GM23338 (cell line): ENCODE measurements at regions not wholly inside any gene's neighbourhood (a gene's known extent, or its start where the extent isn't known, plus 50 kb on each side); places are given as distances from the start of the nearest gene placed in this dataset.

ENCODE experiments used
- EZH2phosphoT487 ChIP-seq: fragments of 200-600 bp; sonication (generic); IDR thresholded peaks from one replicate; pipeline ENCODE4 v1.8.1; 2018; ENCODE audit warnings: antibody characterized with exemption; ENCODE audit not compliant: unreplicated experiment
- STAT1 ChIP-seq: IDR thresholded peaks from one replicate; pipeline ENCODE4 v1.6.1; 2016; ENCODE audit warnings: antibody characterized with exemption; ENCODE audit not compliant: unreplicated experiment
- TF ChIP-seq, protein P1 (sequence below), 2 experiments: fragments of 200-600 bp in 1 of 2; sonication (generic) in 1 of 2; conservative IDR thresholded peaks; 2 replicates each; pipeline versions ENCODE4 v1.5.1 to v1.6.1; 2016 to 2017; ENCODE audit warnings: antibody characterized with exemption in 2 of 2, low read depth in 2 of 2, mild to moderate bottlenecking in 2 of 2, moderate library complexity in 1 of 2
- TF ChIP-seq, protein P2 (sequence below): IDR thresholded peaks from one replicate; pipeline ENCODE4 v1.6.1; 2018; ENCODE audit warnings: antibody characterized with exemption; ENCODE audit not compliant: unreplicated experiment

DNA sequence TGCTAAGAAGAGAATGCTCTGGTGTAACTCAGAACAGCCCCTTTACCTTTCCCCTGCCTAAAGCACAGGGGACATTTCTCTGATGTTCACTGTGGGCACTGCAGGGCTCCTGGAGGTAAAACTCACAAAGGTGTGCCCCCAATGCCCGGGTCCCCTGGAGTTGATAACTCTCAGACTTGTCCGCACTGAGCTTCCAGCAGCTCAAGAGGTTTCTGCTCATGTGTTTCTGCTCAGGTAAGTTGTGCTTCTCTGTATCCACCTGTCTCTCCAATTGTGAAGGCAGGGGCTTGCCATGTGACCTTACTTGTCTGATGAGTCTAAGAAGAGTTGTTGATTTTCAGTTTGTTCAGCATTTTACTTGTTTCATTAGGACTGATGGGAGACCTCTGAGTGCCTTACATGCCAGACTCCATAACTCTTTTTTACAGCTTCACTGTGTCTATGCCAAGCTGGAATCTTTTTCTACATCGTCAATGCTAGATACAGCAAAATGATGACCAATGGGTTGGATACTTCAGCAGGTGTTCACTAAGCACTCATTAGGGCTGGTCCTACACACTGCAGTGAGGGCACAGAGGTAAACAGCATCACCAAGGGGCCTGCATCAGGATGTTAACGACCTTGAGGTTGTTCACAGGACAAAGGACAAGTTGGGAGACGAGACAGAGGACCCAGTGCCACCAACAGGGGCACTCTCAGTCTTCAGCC lies 56.4 kb downstream of the MRPL36 start:
- TF ChIP-seq, protein P1, sequence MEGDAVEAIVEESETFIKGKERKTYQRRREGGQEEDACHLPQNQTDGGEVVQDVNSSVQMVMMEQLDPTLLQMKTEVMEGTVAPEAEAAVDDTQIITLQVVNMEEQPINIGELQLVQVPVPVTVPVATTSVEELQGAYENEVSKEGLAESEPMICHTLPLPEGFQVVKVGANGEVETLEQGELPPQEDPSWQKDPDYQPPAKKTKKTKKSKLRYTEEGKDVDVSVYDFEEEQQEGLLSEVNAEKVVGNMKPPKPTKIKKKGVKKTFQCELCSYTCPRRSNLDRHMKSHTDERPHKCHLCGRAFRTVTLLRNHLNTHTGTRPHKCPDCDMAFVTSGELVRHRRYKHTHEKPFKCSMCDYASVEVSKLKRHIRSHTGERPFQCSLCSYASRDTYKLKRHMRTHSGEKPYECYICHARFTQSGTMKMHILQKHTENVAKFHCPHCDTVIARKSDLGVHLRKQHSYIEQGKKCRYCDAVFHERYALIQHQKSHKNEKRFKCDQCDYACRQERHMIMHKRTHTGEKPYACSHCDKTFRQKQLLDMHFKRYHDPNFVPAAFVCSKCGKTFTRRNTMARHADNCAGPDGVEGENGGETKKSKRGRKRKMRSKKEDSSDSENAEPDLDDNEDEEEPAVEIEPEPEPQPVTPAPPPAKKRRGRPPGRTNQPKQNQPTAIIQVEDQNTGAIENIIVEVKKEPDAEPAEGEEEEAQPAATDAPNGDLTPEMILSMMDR (conservative IDR thresholded peaks at IDR 0.05; ENCODE audit: low read depth in 2 of 2): no peak
- TF ChIP-seq STAT1 (no peak), EZH2phosphoT487 (no peak)
- TF ChIP-seq, protein P2, sequence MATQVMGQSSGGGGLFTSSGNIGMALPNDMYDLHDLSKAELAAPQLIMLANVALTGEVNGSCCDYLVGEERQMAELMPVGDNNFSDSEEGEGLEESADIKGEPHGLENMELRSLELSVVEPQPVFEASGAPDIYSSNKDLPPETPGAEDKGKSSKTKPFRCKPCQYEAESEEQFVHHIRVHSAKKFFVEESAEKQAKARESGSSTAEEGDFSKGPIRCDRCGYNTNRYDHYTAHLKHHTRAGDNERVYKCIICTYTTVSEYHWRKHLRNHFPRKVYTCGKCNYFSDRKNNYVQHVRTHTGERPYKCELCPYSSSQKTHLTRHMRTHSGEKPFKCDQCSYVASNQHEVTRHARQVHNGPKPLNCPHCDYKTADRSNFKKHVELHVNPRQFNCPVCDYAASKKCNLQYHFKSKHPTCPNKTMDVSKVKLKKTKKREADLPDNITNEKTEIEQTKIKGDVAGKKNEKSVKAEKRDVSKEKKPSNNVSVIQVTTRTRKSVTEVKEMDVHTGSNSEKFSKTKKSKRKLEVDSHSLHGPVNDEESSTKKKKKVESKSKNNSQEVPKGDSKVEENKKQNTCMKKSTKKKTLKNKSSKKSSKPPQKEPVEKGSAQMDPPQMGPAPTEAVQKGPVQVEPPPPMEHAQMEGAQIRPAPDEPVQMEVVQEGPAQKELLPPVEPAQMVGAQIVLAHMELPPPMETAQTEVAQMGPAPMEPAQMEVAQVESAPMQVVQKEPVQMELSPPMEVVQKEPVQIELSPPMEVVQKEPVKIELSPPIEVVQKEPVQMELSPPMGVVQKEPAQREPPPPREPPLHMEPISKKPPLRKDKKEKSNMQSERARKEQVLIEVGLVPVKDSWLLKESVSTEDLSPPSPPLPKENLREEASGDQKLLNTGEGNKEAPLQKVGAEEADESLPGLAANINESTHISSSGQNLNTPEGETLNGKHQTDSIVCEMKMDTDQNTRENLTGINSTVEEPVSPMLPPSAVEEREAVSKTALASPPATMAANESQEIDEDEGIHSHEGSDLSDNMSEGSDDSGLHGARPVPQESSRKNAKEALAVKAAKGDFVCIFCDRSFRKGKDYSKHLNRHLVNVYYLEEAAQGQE: no peak
